ENCODE measurements at regions not wholly inside any gene's neighbourhood (a gene's known extent, or its start where the extent isn't known, plus 50 kb on each side); places are given as distances from the start of the nearest gene placed in this dataset.

DNA sequence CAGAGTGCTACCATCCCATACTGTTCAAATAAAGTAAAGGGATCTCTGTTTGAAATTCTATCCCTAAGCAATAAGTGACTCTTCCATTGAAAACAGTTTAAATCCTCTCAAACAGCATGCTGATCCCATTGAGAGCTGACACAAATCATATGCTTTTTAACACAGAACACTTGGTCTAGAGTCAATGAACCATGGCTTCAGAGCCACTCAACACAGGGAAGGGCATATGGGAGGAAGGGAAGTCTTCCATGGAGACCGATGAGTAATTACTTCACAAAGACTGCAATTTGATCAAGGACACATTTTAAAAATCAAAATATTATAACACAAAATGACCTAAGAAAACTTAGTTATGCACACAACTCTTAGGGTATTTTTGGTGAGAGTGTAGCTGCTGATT lies 1073.0 kb upstream of the MAP3K7 start:
- no peak for DNase-seq (ENCODE audit: low read depth in 2 of 2)

DNA sequence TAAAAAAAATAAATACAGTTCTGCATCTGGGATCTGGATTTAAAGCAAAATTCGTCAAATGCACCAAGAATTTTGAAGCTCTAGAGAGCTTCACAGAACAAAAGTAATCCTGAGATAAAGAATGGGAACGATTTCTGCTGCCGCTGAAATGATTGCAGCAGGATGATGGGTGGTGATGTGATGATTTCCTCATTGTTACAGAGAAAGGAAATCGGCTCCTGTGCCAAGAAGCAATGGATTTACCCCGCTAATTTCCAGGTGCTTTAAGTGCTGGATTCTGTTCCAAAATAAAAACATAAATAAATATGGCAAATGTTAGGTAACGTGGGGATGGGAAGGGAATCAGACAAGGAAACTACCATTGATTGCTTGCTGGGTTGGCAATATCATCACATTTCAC lies 1067.9 kb upstream of the MAP3K7 start:
- DNase-seq (ENCODE audit: low read depth in 2 of 2): no peak

DNA sequence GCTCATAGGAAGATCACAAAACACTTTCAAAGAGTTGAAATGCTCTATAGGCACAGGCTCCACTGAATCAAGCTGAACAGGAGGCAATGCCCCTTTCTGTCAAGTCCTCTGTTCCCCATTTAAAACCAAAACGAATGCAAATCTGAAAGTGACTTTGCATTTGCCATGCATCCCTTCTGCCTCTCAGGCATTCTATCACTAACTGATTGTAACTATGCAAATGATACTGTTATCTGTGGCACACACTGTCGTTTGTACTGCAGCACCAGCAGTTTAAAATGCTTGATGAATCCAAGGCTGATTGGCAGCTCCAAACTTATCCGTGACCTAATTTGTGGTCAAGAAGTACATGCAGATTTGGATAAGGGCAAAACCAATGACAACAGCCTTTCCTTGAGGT lies 1067.5 kb upstream of the MAP3K7 start:
- no peak for DNase-seq (ENCODE audit: low read depth in 2 of 2)

DNA sequence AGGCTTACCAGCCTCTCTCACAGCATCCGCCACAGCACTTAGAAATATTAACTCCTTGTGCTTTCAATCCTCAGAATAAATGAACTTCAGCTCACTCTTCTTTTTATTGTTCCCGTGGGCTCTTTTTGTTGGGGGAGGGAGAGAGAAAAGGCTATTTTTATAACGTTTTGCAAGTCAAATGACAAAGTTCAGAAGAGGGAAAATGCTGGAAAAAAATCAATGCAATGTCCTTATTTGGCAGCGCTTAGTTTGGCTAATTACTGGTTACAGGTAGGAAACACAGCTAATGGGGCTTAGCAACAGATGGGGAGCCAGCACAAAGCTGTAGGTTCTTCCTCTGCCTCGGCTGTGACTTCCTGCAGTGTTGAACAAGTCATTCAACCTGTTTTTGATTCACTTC lies 1067.0 kb upstream of the MAP3K7 start:
- DNase-seq (ENCODE audit: low read depth in 2 of 2): no peak

DNA sequence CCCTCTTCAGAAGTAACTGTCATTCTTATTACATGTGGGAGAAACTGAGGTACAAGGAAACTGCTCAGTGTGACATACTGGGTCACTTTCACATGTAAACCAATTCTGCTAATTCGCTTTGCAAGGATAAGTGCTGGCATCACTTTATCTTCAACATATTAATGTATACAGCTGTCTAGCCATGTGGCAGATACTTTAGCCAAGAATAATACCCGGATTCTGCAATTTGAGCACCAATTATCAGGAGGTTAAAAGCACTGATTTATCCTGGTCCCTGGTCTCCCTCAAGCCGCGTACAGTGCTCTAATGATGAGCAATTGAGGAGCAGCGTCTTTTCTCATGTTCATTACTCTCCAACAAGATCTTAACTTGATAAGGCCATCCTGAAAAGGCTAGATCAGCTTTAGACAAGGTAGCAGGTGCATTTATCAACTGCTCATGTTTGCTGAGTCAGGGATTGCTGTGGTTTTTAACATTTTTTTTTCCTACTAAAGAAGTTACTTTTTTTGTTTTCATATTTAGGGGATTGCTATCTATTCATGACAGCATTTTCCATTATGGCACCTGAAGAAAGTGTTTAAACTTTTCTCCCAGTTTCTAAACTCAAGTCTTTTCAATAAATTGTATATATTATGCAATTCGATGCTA lies 1066.3 kb upstream of the MAP3K7 start:
- no peak for DNase-seq (ENCODE audit: low read depth in 2 of 2)

DNA sequence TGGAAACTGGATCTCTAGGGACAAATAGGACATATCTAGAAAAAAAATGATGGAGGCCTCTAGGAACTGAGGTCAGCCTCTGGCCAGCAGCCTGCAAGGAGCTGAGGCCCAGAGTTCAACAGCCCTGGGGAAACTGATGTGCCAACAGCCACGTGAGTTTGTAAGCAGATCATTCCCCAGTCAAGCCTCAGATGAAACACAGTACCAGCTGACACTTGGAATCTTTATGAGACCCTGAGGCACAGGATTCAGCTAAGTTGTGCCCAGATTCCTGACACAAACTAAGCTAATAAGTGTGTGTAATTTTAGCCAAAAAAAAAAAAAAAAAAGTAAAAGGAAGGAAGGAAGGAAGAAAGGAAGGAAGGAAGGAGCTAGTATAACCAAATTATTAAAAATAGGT lies 1059.8 kb upstream of the MAP3K7 start:
- no peak for DNase-seq (ENCODE audit: low read depth in 2 of 2)

DNA sequence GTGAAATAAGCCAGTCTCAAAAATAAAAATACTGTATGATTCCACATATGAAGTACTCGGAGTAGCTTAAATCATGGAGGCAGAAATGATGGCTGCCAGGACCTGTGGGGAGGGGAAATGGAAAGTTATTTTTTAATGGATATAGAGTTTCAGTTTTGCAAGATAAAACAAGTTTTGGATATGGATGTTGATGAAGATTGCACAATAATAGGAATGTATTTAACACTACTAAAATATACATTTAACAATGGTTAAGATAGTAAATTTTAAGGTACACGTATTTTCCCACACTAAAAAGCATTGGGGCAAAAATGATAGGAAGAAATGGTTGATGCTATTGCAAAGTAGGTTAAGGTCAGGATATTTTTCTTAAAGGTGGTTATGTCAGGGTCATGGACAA lies 1058.9 kb upstream of the MAP3K7 start:
- DNase-seq (ENCODE audit: low read depth in 2 of 2): no peak

DNA sequence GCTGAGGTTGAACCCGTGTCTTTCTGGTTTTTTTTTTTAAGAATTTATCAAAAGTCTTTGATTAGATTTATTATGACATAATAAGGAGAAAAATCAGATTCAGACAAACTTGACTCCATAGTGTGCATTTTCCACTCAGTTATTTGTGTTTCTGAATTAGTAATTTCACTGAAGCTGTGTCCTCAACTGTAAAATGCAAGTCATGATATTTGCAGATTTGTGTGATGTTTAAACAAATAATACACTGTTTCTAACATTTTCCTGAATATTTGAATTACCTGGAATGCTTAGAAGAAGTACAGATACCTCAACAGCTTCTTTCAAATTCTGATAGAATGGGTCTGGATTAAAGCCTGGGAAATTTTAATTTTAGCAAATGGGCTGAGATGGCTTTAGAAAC lies 1050.3 kb upstream of the MAP3K7 start:
- no peak for DNase-seq (ENCODE audit: low read depth in 2 of 2)

DNA sequence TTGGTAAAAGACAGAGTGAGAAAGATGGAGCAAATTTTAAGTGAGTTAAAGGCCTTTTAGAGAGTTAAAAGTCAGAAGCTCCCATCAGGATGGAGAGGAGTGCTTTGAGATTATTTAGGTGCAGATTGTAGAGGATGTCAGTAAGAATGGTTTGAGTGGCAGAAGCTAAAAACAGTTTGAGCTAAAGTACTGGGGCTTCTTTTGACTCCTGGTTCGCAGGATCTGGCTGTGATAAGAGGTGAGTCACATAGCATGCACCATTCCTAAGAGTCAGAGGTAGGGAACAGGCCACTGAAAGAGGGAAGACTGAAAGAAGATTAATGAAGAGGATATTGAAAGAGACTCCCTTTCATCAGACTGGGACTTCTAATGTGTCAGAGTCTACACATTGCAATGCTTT lies 1047.9 kb upstream of the MAP3K7 start:
- no peak for DNase-seq (ENCODE audit: low read depth in 2 of 2)

DNA sequence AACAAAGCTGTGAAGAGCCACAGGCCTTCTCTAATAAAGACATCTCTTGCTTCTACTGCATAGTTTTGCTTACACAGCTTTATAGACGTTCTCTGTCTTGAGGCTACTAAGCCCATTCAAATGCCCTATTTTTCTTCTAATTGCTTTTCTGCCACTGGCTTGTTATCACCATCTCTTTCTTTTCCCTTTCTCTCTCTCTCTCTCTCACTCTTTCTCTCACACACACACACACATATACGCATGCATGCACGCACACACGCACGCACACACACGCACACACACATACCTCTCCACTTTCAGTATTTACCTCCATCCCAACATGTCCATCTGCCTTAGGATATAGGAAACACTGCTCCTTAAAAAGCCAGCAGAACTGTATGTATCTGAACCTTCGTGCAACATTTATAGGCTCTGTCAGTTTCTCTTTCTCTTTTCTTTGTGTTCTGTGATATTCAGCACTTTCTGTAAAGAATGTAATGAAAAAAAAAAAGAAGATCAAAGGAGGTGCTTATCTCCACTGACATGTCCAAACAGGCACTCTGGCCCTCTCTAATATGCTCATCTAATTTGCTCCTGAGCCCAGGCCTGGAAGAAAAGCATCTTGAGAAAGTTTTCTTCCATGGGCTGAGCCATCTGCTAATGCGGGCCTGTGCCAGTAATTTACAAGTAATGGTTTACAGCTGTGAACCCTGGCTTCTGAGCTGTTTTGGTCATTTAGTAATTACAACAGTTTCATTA lies 1046.7 kb upstream of the MAP3K7 start:
- DNase-seq (ENCODE audit: low read depth in 2 of 2): no peak

DNA sequence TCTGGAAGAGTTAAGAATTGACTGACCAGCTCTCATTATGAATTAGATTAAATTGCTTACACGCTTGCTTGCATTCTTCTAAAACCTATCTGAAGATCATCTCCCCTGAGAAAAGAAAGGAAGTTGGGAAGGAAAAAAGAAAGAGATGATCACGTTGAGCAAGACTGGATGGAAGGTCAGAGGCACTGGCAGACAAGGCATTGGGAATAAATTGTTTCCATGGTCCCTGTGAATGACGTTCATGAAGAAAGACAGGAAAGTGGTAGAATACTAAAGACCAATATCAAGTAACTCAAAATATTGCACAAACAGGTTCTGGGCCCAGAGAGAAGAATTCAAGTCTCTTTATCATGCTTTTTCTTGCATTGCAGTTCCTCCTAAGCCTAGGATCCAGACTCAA lies 1045.4 kb upstream of the MAP3K7 start:
- DNase-seq (ENCODE audit: low read depth in 2 of 2): no peak

DNA sequence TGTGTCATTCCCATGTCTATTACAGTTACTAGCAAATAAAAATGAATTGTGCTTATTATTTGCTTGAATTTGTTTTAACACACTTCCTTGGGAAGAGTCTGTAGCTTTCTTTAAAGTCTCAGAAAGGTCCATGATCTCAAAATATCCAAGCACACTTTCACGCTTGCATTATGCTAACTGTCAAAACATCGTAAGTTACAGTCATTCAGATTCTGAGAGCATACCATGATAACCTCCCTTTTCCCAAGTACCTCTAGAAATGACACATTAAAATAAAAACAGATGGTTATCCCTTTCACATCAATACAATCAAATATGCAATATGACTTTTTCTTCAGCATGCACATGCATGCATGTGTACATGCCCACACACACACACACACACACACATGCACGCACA lies 1044.4 kb upstream of the MAP3K7 start:
- no peak for DNase-seq (ENCODE audit: low read depth in 2 of 2)

DNA sequence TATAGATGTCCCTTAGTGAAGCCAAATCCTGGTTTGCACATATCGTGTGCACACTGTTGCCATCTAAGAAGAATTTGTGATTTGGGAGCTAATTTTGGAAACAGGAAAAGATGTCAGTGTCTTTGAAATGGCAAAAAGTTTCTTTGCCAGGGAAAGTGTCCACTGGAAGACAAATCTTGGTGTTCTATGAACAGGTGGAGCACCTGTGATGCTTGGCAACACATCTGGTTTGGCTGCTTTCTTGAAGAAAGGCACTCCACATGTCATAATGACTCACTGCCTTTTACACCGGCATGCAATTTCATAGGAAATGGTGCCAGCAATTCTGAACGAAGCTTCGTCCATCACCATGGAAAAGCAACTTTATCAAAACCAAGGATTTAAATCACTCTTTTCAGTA lies 1040.0 kb upstream of the MAP3K7 start:
- no peak for DNase-seq (ENCODE audit: low read depth in 2 of 2)

DNA sequence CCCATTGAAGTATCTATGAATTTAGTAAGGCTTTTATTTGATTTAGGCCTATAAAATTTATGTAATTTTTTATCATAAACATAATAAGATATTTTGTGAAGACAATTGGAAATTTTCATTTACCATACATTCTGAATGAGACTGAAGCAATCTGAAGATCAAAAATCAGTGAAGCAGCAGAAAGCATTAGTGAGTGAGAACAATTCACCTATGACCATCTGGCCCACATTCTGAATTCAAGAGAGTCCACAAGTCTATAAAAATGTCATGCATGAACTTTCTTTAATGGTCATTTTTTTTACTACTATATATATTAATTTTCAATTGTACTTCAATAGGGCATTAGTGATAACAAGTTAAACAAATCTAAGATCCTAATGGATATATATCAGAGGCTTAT lies 1026.6 kb upstream of the MAP3K7 start:
- DNase-seq (ENCODE audit: low read depth in 2 of 2): no peak

DNA sequence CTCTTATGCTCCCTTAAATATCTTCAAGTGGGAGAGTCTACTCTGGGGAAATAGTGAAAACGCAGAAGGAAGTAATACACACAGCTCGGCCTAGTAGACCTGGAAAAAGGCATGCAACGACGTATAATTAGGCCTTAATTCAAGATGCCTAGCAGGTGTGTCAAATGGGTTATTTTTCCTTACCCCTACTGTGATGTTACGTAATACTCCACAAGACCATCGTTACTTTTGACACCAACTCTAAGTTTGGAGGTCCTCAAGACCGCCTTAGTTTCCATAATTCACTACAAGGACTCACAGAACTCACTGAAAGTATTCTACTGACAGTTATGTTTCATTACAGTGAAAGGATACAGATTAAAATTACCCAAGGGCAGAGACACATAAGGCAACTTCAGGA lies 1024.3 kb upstream of the MAP3K7 start:
- no peak for DNase-seq (ENCODE audit: low read depth in 2 of 2)

DNA sequence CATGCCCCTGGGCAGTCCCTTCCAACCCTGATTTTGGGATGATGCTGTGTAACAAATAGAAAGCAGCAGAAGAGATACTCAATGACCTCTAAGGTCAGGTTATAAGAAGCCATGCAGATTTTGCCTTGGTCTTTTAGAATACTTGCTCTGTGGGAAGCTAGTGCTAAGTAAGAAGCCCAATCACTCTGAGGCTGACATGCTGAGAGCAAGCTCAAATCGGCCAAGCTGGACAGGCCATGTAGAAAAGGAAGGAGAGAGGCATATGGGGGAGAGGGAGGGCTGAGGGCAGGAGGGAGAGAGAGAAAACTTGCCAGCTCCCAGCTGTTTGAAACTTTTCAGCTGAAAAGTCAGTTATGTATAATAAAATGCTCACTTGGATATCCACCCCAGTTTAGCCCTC lies 1021.6 kb upstream of the MAP3K7 start:
- DNase-seq (ENCODE audit: low read depth in 2 of 2): no peak

DNA sequence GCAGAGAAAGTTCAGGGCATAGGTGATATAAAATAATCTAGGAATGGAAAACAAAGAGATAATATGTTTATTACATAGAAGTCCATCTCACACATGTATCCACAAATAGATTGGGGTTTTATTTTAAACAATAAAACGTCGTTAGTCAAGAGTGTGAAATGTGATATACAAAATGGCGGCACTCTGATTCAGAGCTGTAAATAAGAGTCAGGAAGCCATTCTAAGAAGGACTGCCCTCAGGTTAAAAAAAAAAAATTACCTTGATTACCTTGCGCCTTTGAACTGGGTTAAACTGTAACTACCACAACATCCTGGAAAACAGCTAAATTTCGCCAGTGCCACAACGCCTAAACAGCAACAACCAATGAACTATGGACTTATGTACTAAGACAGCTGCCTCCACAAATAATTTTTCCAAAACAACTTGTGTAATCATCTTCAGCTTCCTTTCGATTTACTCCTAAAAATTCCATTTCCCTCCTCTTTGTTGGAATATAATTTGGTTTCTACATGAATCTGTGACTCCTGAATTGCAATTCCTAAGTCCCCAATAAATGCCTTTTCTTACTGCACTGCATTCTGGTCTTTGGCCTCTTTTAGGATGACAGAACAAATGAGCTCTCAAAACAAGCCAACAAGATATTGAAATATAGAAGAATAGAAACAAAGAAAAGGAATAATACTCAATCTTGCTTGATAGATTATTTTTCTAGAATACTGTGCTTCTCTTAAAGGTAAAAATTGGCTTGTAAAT lies 1019.5 kb upstream of the MAP3K7 start:
- no peak for DNase-seq (ENCODE audit: low read depth in 2 of 2)

DNA sequence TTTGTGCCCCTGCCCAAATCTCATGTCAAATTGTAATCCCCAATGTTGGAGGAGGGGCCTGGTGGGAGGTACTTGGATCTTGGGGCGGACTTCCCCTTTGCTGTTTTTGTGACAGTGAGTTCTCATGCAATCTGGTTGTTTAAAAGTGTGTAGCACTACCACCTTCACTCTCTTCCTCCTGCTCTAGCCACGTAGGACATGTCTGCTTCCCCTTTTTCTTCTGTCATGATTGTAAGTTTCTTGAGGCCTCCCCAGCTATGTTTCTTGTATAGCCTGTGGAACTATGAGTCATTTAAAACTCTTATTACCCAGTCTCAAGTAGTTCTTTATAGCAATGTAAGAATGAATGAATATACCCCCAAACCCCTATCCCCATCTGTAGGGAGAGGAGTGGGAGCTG lies 1013.7 kb upstream of the MAP3K7 start:
- DNase-seq (ENCODE audit: low read depth in 2 of 2): no peak

DNA sequence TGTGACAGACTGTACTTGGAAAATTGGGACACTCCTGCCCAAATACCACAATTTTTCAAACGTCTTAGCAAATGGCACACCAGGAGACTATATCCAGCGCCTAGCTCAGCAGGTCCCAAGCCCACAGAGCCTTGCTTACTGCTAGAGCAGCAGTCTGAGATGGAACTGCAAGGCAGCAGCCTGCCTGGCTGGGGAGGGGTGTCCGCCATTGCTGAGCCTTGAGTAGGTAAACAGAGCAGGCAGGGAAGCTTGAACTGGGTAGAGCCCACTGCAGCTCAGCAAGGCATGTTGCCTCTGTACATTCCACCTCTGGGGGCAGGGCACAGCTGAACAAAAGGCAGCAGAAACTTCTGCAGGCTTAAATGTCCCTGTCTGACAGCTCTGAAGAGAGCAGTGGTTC lies 1003.3 kb upstream of the MAP3K7 start:
- no peak for DNase-seq (ENCODE audit: low read depth in 2 of 2)

DNA sequence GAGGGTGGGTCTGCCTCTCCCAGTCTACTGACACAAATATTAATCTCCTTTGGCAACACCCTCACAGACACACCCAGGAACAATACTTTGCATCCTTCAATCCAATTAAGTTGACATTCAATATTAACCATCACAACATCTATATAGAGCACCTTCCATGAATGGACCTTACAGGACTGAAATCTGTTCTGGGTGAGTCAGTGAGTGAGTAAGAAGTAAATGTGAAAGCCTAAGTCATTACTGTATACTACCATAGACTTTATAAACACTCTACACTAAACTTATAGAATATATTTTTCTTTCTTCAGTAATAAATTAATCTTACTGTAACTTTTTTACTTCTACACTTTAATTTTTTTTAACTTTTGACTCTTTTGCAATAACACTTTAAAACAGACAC lies 993.8 kb upstream of the MAP3K7 start:
- no peak for DNase-seq (ENCODE audit: low read depth in 2 of 2)

DNA sequence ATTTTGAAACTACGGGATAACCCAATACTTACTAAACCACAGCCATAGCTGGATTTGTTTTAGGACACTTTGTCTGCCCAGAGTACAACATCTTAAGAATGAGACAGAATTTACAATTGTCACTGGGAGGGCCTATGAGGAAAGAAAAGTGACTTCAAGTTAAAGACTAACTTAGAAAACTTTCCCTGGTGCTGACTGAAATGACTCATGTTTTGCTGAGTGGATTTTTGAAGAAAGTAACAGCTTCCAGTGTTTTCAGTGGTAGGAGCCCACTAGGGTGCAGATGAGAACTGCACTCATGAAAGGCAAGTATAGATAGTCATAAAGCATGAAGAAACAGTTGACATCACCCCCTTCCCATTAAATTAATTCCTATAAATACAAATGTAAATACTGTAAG lies 988.2 kb upstream of the MAP3K7 start:
- DNase-seq (ENCODE audit: low read depth in 2 of 2): no peak

DNA sequence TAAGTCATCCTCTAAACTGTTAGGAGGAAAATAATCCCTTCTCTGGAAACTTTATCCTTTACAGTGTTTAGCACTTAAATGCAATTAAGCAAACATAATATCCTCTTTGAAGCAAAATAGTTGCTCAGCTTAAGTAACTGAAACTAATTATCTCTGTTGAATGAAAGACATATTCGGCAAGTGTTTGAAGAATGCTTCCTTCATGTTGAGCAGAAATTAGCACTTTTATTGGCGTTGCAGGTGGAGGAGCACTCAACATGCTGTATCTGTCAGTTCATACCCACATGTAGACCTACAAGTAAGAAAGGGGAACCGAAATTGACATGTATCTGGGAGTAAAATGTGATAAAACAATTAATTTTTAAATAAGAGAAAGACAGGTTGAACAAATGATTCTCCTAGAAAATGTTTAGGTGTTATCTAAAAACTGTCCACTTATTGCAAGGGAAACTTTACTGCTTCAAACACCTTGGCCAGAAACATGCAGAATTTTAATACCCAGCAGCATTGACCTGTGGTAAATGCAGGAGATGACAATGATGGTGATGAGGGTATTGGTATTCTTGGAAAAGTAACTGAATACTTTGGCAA lies 987.0 kb upstream of the MAP3K7 start:
- DNase-seq (ENCODE audit: low read depth in 2 of 2): no peak

DNA sequence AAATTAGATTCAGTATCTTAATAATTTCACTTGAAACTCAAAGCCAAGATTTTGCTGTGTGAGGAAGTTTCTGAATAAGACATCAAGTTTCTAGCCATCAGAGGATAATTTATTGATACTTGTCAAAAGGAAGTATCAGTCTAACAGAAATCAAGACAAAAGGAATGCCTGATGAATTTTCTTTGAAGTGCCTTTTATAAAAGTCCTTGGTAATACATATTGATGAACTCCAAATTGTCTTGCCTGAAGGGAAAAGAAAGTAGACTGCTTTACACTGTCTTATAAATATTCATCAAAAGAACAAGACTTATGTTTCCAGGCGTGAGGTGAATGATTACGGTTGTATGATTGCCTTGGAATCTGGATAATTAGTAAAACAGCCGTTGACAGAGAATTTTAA lies 986.0 kb upstream of the MAP3K7 start:
- no peak for DNase-seq (ENCODE audit: low read depth in 2 of 2)
